Skeletal muscle satellite cell (primary cell): ENCODE measurements at regions not wholly inside any gene's neighbourhood (a gene's known extent, or its start where the extent isn't known, plus 50 kb on each side); places are given as distances from the start of the nearest gene placed in this dataset.
"Not testable (repeated sequence)": the region's sequence is repeated elsewhere in the genome, so short reads cannot be mapped to it uniquely, and the experiment has no call there.

Experiments used
- H3K27me3 ChIP-seq: 2 replicates; pipeline ENCODE4 v1.7.0; 2013; ENCODE audit warnings: low read length; ENCODE audit not compliant: control insufficient read depth, insufficient read depth
- H3K36me3 ChIP-seq: 2 replicates; pipeline ENCODE4 v1.7.0; 2013; ENCODE audit warnings: mild to moderate bottlenecking, control low read depth, low read length; ENCODE audit not compliant: insufficient read depth
- H3K4me1 ChIP-seq: 2 replicates; pipeline ENCODE4 v1.7.0; 2013; ENCODE audit warnings: low read length; ENCODE audit not compliant: control insufficient read depth, insufficient read depth
- H3K4me2 ChIP-seq: 2 replicates; pipeline ENCODE4 v1.7.0; 2013; ENCODE audit warnings: mild to moderate bottlenecking, low read length
- H3K4me3 ChIP-seq: 2 replicates; pipeline ENCODE4 v1.7.0; 2013; ENCODE audit warnings: low read length
- H3K9ac ChIP-seq: 2 replicates; pipeline ENCODE4 v1.7.0; 2013; ENCODE audit warnings: mild to moderate bottlenecking, low read depth, low read length, moderate library complexity
- H3K9me3 ChIP-seq: replicated peaks from 2 replicates; pipeline ENCODE4 v1.7.0; 2013; ENCODE audit warnings: mild to moderate bottlenecking, control low read depth, low read length

GRCh38 chr5:68080282-68081050 is 135.1 kb upstream of the PIK3R1 start:
- no peak overlapping the region for H3K4me3 ChIP-seq
- no peaks in the 10 kb centered on the region for H3K4me1 ChIP-seq
- H3K9me3 ChIP-seq, result no peaks in the 10 kb centered on the region
- no peaks in the 10 kb centered on the region for H3K36me3 ChIP-seq
- H3K4me2 ChIP-seq, result no peak overlapping the region
- H3K9ac ChIP-seq, result no peak overlapping the region
- no peaks in the 10 kb centered on the region for H3K27me3 ChIP-seq

GRCh38 chr5:68077349-68077894 is 138.1 kb upstream of the PIK3R1 start:
- no peaks in the 10 kb centered on the region for H3K36me3 ChIP-seq
- H3K9me3 ChIP-seq, result no peaks in the 10 kb centered on the region
- H3K4me1 ChIP-seq, result no peaks in the 10 kb centered on the region
- H3K4me3 ChIP-seq, result no peak overlapping the region
- no peak overlapping the region for H3K9ac ChIP-seq
- H3K27me3 ChIP-seq, result no peaks in the 10 kb centered on the region
- no peak overlapping the region for H3K4me2 ChIP-seq

GRCh38 chr5:68074633-68075032 is 140.9 kb upstream of the PIK3R1 start:
- Histone ChIP-seq H3K4me3 (no peak overlapping the region), H3K4me1 (peaks cover 15% of the 10 kb centered on the region), H3K9me3 (no peaks in the 10 kb centered on the region)

GRCh38 chr5:68074048-68074632 is 141.4 kb upstream of the PIK3R1 start:
- Histone ChIP-seq H3K27me3 (no peaks in the 10 kb centered on the region), H3K36me3 (no peaks in the 10 kb centered on the region), H3K4me1 (peaks cover 15% of the 10 kb centered on the region), H3K9ac (no peak overlapping the region), H3K4me2 (no peak overlapping the region), H3K4me3 (no peak overlapping the region), H3K9me3 (no peaks in the 10 kb centered on the region)

More at GRCh38 chr5:68074633-68075032, 140.9 kb upstream of the PIK3R1 start:
- Histone ChIP-seq H3K4me2 (no peak overlapping the region), H3K9ac (no peak overlapping the region), H3K27me3 (no peaks in the 10 kb centered on the region), H3K36me3 (no peaks in the 10 kb centered on the region)

GRCh38 chr5:68071736-68072135 is 143.8 kb upstream of the PIK3R1 start:
- H3K4me3 ChIP-seq, result no peak overlapping the region
- H3K9me3 ChIP-seq, result no peaks in the 10 kb centered on the region
- no peak overlapping the region for H3K4me2 ChIP-seq
- H3K4me1 ChIP-seq, result peaks cover 15% of the 10 kb centered on the region
- H3K36me3 ChIP-seq, result no peaks in the 10 kb centered on the region
- H3K9ac ChIP-seq, result no peak overlapping the region
- H3K27me3 ChIP-seq, result no peaks in the 10 kb centered on the region

- no peaks in the 10 kb centered on the region for H3K36me3 ChIP-seq
- H3K9ac ChIP-seq, result no peak overlapping the region
Observed at GRCh38 chr5:68071282-68071632, 144.3 kb upstream of the PIK3R1 start.

GRCh38 chr5:68070591-68071281 is 144.8 kb upstream of the PIK3R1 start:
- Histone ChIP-seq H3K4me2 (peak overlapping the region; percentile 11), H3K9me3 (no peaks in the 10 kb centered on the region), H3K36me3 (no peaks in the 10 kb centered on the region), H3K4me1 (peaks cover 15% of the 10 kb centered on the region), H3K4me3 (no peak overlapping the region), H3K27me3 (no peaks in the 10 kb centered on the region), H3K9ac (no peak overlapping the region)

More at GRCh38 chr5:68071282-68071632, 144.3 kb upstream of the PIK3R1 start:
- H3K9me3 ChIP-seq, result no peaks in the 10 kb centered on the region
- H3K4me2 ChIP-seq, result peak overlapping the region; percentile 11
- no peaks in the 10 kb centered on the region for H3K27me3 ChIP-seq
- H3K4me3 ChIP-seq, result no peak overlapping the region
- H3K4me1 ChIP-seq, result peaks cover 15% of the 10 kb centered on the region

- Histone ChIP-seq H3K4me1 (peaks cover 15% of the 10 kb centered on the region), H3K27me3 (no peaks in the 10 kb centered on the region), H3K9ac (no peak overlapping the region), H3K36me3 (no peaks in the 10 kb centered on the region), H3K4me3 (no peak overlapping the region), H3K9me3 (no peaks in the 10 kb centered on the region), H3K4me2 (no peak overlapping the region)
Observed at GRCh38 chr5:68067976-68068603, 147.5 kb upstream of the PIK3R1 start.

- Histone ChIP-seq H3K27me3 (no peaks in the 10 kb centered on the region), H3K4me2 (no peak overlapping the region), H3K4me3 (no peak overlapping the region), H3K9ac (no peak overlapping the region), H3K36me3 (no peaks in the 10 kb centered on the region), H3K9me3 (no peaks in the 10 kb centered on the region), H3K4me1 (peaks cover 15% of the 10 kb centered on the region)
Observed at GRCh38 chr5:68067291-68067690, 148.3 kb upstream of the PIK3R1 start.

GRCh38 chr5:68066277-68066955 is 149.1 kb upstream of the PIK3R1 start:
- no peaks in the 10 kb centered on the region for H3K27me3 ChIP-seq
- H3K4me2 ChIP-seq, result no peak overlapping the region
- no peaks in the 10 kb centered on the region for H3K36me3 ChIP-seq
- H3K9ac ChIP-seq, result no peak overlapping the region
- no peak overlapping the region for H3K4me3 ChIP-seq
- peaks cover 9% of the 10 kb centered on the region for H3K4me1 ChIP-seq
- H3K9me3 ChIP-seq, result no peaks in the 10 kb centered on the region

GRCh38 chr5:68065321-68065720 is 150.2 kb upstream of the PIK3R1 start:
- not testable (repeated sequence) for H3K4me3 ChIP-seq, H3K36me3 ChIP-seq, H3K9me3 ChIP-seq, H3K4me1 ChIP-seq, H3K27me3 ChIP-seq, H3K9ac ChIP-seq, H3K4me2 ChIP-seq
